Transverse colon (tissue), 4 donors: ENCODE measurements at regions not wholly inside any gene's neighbourhood (a gene's known extent, or its start where the extent isn't known, plus 50 kb on each side); places are given as distances from the start of the nearest gene placed in this dataset.

Experiments used
- DNase-seq: peaks from one replicate; pipeline ENCODE4 v3.0.0-alpha.2; 2019
- H3K27ac ChIP-seq, 4 donors: fragments of 200-600 bp; sonication (generic); 2 replicates each; pipeline ENCODE4 v1.5.1; 2016 to 2018; ENCODE audit warnings: inconsistent platforms in 4 of 4
- H3K27me3 ChIP-seq: fragments of 200-600 bp; sonication (generic); 2 replicates; pipeline ENCODE4 v1.5.1; 2017; ENCODE audit warnings: inconsistent platforms
- H3K36me3 ChIP-seq, 4 donors: fragments of 200-600 bp; sonication (generic); 2 replicates each; pipeline ENCODE4 v1.5.1; 2017 to 2019; ENCODE audit warnings: inconsistent platforms in 4 of 4
- H3K4me1 ChIP-seq, 4 donors: fragments of 200-600 bp; sonication (generic); 2 replicates each; pipeline ENCODE4 v1.5.1; 2017 to 2020; ENCODE audit warnings: inconsistent platforms in 4 of 4
- H3K4me3 ChIP-seq, 4 donors: fragments of 200-600 bp; sonication (generic); 1 replicate in 1 of 4; 2 replicates in 3 of 4; pipeline versions ENCODE4 v1.5.1 to v1.6.1; 2017 to 2019; ENCODE audit warnings: inconsistent platforms in 4 of 4
- H3K9me3 ChIP-seq, 2 donors: fragments of 200-600 bp; sonication (generic); 2 replicates each; pipeline ENCODE4 v1.5.1; 2017 to 2019; ENCODE audit warnings: inconsistent platforms in 2 of 2
- EP300 ChIP-seq: sonication (generic); formaldehyde crosslinking; IDR thresholded peaks from one replicate; pipeline ENCODE4 v1.6.1; 2017; ENCODE audit warnings: antibody characterized with exemption, low read depth
- POLR2A ChIP-seq: fragments of 450-650 bp; IDR thresholded peaks from one replicate; pipeline ENCODE4 v1.6.1; 2016; ENCODE audit warnings: antibody characterized with exemption, mild to moderate bottlenecking, moderate library complexity
- POLR2AphosphoS5 ChIP-seq, 3 donors: sonication (generic); formaldehyde crosslinking; IDR thresholded peaks; one replicate each; pipeline ENCODE4 v1.6.1; 2016; ENCODE audit warnings: antibody characterized with exemption in 3 of 3
- WGBS, 2 donors: methylation state at CpG; one replicate each; pipeline ENCODE4 v1.1.5; 2018; ENCODE audit warnings: low coverage in 1 of 2; 5-methylcytosine and 5-hydroxymethylcytosine counted together
- in situ Hi-C, 4 donors: fragments of 200-750 bp; cut with MboI; loops; one replicate each; pipeline versions ENCODE4 v1.15.0 to v1.15.1; 2017; ENCODE audit warnings: low sequenced_read_pairs in 3 of 4, low pct_ligation_motif_present in 1 of 4, low pct_unique_long_range_greater_than_20kb in 1 of 4
- intact Hi-C: fragments of 100-400 bp; cut with DNase I; formaldehyde crosslinking; loops from one replicate; pipeline ENCODE4 v1.15.1; 2023; ENCODE audit warnings: low total_unique reads
- TF ChIP-seq, protein P1 (sequence below), 5 experiments: fragments of 200-600 bp in 3 of 5; fragments of 450-650 bp in 2 of 5; sonication (generic) in 3 of 5; IDR thresholded peaks; 1 replicate in 2 of 5; 2 replicates in 3 of 5; pipeline ENCODE4 v1.5.1; 2016 to 2017; ENCODE audit warnings: antibody characterized with exemption in 5 of 5, inconsistent platforms in 3 of 5, mild to moderate bottlenecking in 2 of 5, moderate library complexity in 1 of 5

DNA sequence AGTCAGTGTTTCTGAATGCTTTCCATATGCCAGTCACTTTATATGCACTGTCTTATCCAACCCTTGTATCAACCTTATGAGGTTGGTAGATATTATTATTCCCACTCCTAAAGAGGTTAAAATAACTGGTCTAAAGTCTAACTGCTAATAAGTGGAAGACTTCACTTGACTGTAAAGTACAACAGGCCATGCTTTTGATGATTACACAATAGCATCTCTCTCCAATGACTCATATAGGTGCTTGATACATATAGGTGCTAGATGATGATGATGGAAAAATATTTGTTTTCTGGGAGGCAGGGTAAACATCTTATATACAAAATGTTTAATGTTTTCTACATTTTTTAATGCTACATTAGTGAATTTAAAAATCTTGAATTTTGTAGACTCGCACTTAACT lies 75.9 kb upstream of the NR3C1 start:
- DNase-seq, result no peak
- Histone ChIP-seq H3K9me3 (no peaks in the 10 kb centered on the region), H3K27ac (no peak overlapping the region), H3K4me3 (no peak overlapping the region), H3K4me1 (no peaks in the 10 kb centered on the region), H3K36me3 (no peaks in the 10 kb centered on the region), H3K27me3 (no peaks in the 10 kb centered on the region)
- TF ChIP-seq EP300, result no peak
- TF ChIP-seq POLR2AphosphoS5 (IDR thresholded peaks at IDR 0.05), result no peak
- TF ChIP-seq, protein P1, sequence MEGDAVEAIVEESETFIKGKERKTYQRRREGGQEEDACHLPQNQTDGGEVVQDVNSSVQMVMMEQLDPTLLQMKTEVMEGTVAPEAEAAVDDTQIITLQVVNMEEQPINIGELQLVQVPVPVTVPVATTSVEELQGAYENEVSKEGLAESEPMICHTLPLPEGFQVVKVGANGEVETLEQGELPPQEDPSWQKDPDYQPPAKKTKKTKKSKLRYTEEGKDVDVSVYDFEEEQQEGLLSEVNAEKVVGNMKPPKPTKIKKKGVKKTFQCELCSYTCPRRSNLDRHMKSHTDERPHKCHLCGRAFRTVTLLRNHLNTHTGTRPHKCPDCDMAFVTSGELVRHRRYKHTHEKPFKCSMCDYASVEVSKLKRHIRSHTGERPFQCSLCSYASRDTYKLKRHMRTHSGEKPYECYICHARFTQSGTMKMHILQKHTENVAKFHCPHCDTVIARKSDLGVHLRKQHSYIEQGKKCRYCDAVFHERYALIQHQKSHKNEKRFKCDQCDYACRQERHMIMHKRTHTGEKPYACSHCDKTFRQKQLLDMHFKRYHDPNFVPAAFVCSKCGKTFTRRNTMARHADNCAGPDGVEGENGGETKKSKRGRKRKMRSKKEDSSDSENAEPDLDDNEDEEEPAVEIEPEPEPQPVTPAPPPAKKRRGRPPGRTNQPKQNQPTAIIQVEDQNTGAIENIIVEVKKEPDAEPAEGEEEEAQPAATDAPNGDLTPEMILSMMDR (IDR thresholded peaks at IDR 0.05), result no peak
- TF ChIP-seq POLR2A, result no peak
- 75 to 100% methylated on average over 1 of the region's 1 CpG for WGBS, 2 donors
- in situ Hi-C loops (no loop called here), intact Hi-C loops (no loop called here)

DNA sequence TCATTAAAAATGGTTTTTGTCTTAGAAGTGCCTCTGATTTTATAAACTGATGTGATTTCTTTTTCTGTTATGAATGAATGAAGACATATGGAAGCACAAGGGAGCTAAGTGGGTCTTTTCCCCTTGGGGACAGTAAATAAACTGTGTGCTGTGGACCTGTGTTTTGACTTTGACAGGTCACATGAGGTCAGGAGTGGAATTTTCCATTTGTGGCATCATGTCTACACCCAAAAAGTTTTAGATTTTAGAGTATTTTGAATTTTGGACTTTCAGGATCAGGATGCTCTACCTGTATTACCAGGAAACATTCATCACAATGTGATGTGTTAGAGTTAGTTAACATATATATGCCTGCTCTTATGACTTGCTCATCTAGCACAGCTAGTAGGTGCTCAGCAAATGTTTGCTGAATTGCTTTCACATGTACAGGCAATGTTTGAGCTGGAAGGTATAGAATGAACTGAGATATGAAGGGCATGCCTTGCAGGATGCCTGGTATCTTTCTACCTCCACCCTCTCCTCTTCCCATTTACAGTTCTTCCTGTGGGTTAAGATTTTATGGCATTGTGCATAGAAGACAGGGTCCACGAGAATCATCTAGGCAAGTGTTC lies 73.2 kb upstream of the NR3C1 start:
- no peak overlapping the region for H3K27ac ChIP-seq
- no peaks in the 10 kb centered on the region for H3K4me1 ChIP-seq
- TF ChIP-seq POLR2A (no peak), EP300 (no peak), POLR2AphosphoS5 (IDR thresholded peaks at IDR 0.05) (no peak)
- TF ChIP-seq, protein P1 (IDR thresholded peaks at IDR 0.05), result no peak
- intact Hi-C loops, result no loop called here
- no peak overlapping the region for H3K4me3 ChIP-seq
- no peaks in the 10 kb centered on the region for H3K27me3 ChIP-seq
- no peak for DNase-seq
- no peaks in the 10 kb centered on the region for H3K9me3 ChIP-seq
- no peaks in the 10 kb centered on the region for H3K36me3 ChIP-seq
- WGBS, 2 donors, result 76% methylated on average over 1 of the region's 1 CpG; no CpG with 5 or more reads in 1 of the 2 donors
- in situ Hi-C loops, result no loop called here

DNA sequence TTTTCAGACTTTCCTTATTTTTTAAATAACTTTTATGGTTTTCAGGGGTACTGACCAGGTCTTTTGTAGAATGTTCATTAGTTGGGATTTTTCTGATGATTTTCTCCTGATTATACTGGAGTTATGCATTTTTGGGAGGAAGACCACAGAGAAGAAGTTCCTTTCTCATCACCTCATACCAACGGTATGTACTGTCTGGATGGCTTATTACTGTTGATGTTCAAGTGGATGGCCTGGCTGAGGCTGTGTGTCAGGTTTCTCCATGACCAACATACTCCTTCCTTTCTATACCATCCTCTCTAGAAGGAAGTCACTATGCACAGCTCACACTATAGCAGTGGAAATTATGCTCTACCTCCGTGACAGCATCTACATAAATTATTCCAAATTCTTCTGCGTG lies 71.1 kb upstream of the NR3C1 start:
- Histone ChIP-seq H3K27ac (no peak overlapping the region), H3K4me1 (no peaks in the 10 kb centered on the region), H3K9me3 (no peaks in the 10 kb centered on the region), H3K36me3 (no peaks in the 10 kb centered on the region), H3K27me3 (no peaks in the 10 kb centered on the region), H3K4me3 (no peak overlapping the region)
- DNase-seq, result no peak
- TF ChIP-seq POLR2A, result no peak
- TF ChIP-seq, protein P1 (IDR thresholded peaks at IDR 0.05), result no peak
- TF ChIP-seq EP300, result no peak
- TF ChIP-seq POLR2AphosphoS5 (IDR thresholded peaks at IDR 0.05), result no peak
- intact Hi-C loops (no loop called here), in situ Hi-C loops (no loop called here)
- 91 to 94% methylated on average over 3 of the region's 3 CpGs for WGBS, 2 donors

DNA sequence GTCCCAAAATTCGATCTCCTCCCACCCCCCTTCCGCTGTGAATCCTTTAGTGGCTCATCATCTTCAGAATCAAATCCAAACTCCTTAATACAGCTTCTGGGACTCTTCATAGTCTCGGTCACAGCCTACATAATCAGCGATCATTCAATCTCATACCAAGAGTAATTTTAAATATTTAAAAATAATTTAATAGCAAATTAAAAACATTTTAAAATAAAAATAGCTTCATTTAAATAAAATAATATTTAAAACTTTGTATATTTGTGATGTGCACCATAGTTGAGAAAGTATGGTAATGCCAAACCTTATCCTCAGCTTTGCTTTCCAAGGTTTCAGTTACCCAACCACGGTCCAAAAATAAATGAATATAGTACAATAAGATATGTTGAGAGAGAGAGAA lies 70.0 kb upstream of the NR3C1 start:
- no peaks in the 10 kb centered on the region for H3K4me1 ChIP-seq
- no peaks in the 10 kb centered on the region for H3K36me3 ChIP-seq
- H3K4me3 ChIP-seq, result no peak overlapping the region
- DNase-seq, result no peak
- intact Hi-C loops, result no loop called here
- H3K27ac ChIP-seq, result no peak overlapping the region
- in situ Hi-C loops, result no loop called here
- TF ChIP-seq EP300, result no peak
- no peak for TF ChIP-seq POLR2A
- TF ChIP-seq POLR2AphosphoS5 (IDR thresholded peaks at IDR 0.05), result no peak
- TF ChIP-seq, protein P1 (IDR thresholded peaks at IDR 0.05), result no peak
- no peaks in the 10 kb centered on the region for H3K27me3 ChIP-seq
- 96 to 100% methylated on average over 3 to 5 of the region's 5 CpGs for WGBS, 2 donors
- H3K9me3 ChIP-seq, result no peaks in the 10 kb centered on the region
